ENCODE measurements at regions not wholly inside any gene's neighbourhood (a gene's known extent, or its start where the extent isn't known, plus 50 kb on each side); places are given as distances from the start of the nearest gene placed in this dataset. TPM values are rescaled to one million over a fixed set of nuclear protein-coding genes. Genes with fewer than 3 reads are reported as not detected.

DNA sequence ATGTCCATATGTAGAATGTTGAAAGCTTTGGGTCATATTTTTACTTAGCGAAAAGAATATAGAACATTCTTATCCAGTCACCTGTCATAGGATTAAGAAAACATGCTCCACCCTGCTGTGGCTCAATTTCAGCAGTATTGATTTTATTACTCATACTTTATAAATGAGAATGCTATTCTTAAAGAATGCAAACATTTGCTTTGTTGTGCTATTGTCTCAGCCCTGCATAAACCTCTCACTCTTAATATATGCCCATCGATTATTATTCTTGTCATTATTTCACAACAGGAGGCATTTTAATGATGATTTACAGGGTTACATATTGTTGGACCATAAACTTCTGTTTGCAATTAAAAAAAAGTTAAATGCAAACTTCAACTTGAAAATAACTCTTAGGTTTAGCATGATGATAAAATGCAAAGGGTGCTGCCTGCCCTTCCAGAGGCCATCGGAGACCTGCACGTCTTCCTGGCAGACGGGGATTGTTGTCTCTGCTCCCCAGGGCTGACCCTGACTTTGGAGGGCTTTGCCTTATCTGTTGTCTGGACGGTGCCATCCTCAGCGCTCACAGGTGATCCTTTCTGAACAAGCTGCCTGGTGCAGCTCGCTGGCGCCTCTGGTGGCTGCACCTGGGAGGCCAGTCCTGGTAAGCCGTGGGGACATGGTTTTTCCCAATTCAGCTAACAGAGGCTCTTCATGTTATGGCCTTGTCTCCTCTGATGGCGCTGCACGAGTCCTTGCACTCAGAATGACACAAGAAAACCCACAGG, 50.0 kb upstream of the SHH start:
- Histone ChIP-seq H3K9ac (no peak overlapping the region), H3K27ac (no peak overlapping the region), H2AFZ (no peak overlapping the region), H3K4me3 (no peak overlapping the region), H3K36me3 (ENCODE audit: low read depth) (no peaks in the 10 kb centered on the region), H3K4me1 (ENCODE audit: insufficient read depth) (no peaks in the 10 kb centered on the region), H3F3A (ENCODE audit: insufficient read depth) (no peaks in the 10 kb centered on the region), H3K79me2 (ENCODE audit: insufficient read depth) (no peaks in the 10 kb centered on the region), H3K9me3 (ENCODE audit: low read depth) (no peaks in the 10 kb centered on the region), H3K9me2 (ENCODE audit: insufficient read depth) (no peaks in the 10 kb centered on the region), H3K4me2 (ENCODE audit: unreplicated experiment) (no peak overlapping the region), H4K20me1 (ENCODE audit: insufficient read depth) (no peaks in the 10 kb centered on the region), H3K27me3 (replicated peaks; ENCODE audit: insufficient read depth) (no peaks in the 10 kb centered on the region)
- in situ Hi-C loops (cut with MboI): no loop called here
- TF ChIP-seq EZH2phosphoT487 (IDR thresholded peaks at IDR 0.05; ENCODE audit: insufficient read depth, low read depth) (no peak), EZH2 (IDR thresholded peaks at IDR 0.05; ENCODE audit: insufficient read depth, poor library complexity, severe bottlenecking) (no peak)
- DNase-seq: no peak
- WGBS, 2 experiments (ENCODE audit: low coverage in 1 of 2, low lambda C conversion rate in 2 of 2, missing lambda C conversion rate in 2 of 2): 28 to 31% methylated on average over 12 of the region's 12 CpGs

Small RNA genes lying in the stretch of these regions (small RNA-seq; reads per million reads assigned to genes)
- gene AC093813.1 (ENCODE audit: low read depth, low replicate concordance): not detected
- not detected for gene RF00019 (ENCODE audit: low read depth, low replicate concordance)

Data from GM23248 (cell line).